OCI-LY3 (cell line): ENCODE measurements at regions not wholly inside any gene's neighbourhood (a gene's known extent, or its start where the extent isn't known, plus 50 kb on each side); places are given as distances from the start of the nearest gene placed in this dataset.

Experiments
- EZH2phosphoT487 ChIP-seq: fragments of 200-600 bp; shearing (Covaris generic); IDR thresholded peaks from 2 replicates; pipeline ENCODE4 v1.6.1; 2018; ENCODE audit warnings: antibody characterized with exemption, mixed run types, low read depth
- TF ChIP-seq, protein P1 (sequence below): fragments of 200-600, 300-600 bp; sonication (generic); IDR thresholded peaks from 2 replicates; pipeline ENCODE4 v1.5.1; 2014; ENCODE audit warnings: antibody characterized with exemption, low read length, low read depth

GRCh38 chr6:40735121-40735520, 148.0 kb upstream of the LRFN2 start:
- TF ChIP-seq, protein P1, sequence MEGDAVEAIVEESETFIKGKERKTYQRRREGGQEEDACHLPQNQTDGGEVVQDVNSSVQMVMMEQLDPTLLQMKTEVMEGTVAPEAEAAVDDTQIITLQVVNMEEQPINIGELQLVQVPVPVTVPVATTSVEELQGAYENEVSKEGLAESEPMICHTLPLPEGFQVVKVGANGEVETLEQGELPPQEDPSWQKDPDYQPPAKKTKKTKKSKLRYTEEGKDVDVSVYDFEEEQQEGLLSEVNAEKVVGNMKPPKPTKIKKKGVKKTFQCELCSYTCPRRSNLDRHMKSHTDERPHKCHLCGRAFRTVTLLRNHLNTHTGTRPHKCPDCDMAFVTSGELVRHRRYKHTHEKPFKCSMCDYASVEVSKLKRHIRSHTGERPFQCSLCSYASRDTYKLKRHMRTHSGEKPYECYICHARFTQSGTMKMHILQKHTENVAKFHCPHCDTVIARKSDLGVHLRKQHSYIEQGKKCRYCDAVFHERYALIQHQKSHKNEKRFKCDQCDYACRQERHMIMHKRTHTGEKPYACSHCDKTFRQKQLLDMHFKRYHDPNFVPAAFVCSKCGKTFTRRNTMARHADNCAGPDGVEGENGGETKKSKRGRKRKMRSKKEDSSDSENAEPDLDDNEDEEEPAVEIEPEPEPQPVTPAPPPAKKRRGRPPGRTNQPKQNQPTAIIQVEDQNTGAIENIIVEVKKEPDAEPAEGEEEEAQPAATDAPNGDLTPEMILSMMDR = no peak
- no peak for TF ChIP-seq EZH2phosphoT487
